Esophagus squamous epithelium (tissue), 4 donors: ENCODE measurements at regions not wholly inside any gene's neighbourhood (a gene's known extent, or its start where the extent isn't known, plus 50 kb on each side); places are given as distances from the start of the nearest gene placed in this dataset.

Experiments
- POLR2A ChIP-seq, 4 donors: fragments of 450-650 bp; IDR thresholded peaks; one replicate each; pipeline ENCODE4 v1.6.1; 2017; ENCODE audit warnings: antibody characterized with exemption in 4 of 4, mild to moderate bottlenecking in 4 of 4, moderate library complexity in 3 of 4
- TF ChIP-seq, protein P1 (sequence below), 6 experiments: fragments of 450-650 bp in 4 of 6; fragments of 200-600 bp in 2 of 6; sonication (generic) in 2 of 6; IDR thresholded peaks; one replicate each; pipeline ENCODE4 v1.5.1; 2016 to 2019; ENCODE audit warnings: antibody characterized with exemption in 6 of 6, mild to moderate bottlenecking in 4 of 6, moderate library complexity in 4 of 6

- TF ChIP-seq, protein P1, sequence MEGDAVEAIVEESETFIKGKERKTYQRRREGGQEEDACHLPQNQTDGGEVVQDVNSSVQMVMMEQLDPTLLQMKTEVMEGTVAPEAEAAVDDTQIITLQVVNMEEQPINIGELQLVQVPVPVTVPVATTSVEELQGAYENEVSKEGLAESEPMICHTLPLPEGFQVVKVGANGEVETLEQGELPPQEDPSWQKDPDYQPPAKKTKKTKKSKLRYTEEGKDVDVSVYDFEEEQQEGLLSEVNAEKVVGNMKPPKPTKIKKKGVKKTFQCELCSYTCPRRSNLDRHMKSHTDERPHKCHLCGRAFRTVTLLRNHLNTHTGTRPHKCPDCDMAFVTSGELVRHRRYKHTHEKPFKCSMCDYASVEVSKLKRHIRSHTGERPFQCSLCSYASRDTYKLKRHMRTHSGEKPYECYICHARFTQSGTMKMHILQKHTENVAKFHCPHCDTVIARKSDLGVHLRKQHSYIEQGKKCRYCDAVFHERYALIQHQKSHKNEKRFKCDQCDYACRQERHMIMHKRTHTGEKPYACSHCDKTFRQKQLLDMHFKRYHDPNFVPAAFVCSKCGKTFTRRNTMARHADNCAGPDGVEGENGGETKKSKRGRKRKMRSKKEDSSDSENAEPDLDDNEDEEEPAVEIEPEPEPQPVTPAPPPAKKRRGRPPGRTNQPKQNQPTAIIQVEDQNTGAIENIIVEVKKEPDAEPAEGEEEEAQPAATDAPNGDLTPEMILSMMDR (IDR thresholded peaks at IDR 0.05), result no peak
- TF ChIP-seq POLR2A (IDR thresholded peaks at IDR 0.05), result no peak
Observed at GRCh38 chr15:62497356-62497755, 332.3 kb upstream of the C2CD4B start.
